K562 (cell line): ENCODE measurements at regions not wholly inside any gene's neighbourhood (a gene's known extent, or its start where the extent isn't known, plus 50 kb on each side); places are given as distances from the start of the nearest gene placed in this dataset.

Experiments used
- ATAC-seq: fragments of 200-7000 bp; cut with Tn5 transposase; 3 replicates; pipeline ENCODE4 v1.9.1; 2020; ENCODE audit warnings: moderate library complexity
- BruUV-seq: library from RNA; stranded (reverse); fragments of 400-500 nt; replicated peaks from 2 replicates; lab custom pipeline; 2021; lab: Mats Ljungman, UMichigan
- CTCF ChIA-PET: fragments of 300-600 bp; formaldehyde crosslinking; extraction: SDS; loops from one replicate; lab custom pipeline; 2021; ENCODE audit warnings: low intra/inter-chr PET ratio; lab: Yijun Ruan, JAX
- POLR2A ChIA-PET: fragments of 300-600, 350-650 bp; sonication (Branson Sonifier 250); formaldehyde crosslinking; extraction: SDS; loops from one replicate; lab custom pipeline; 2021; ENCODE audit warnings: antibody characterized with exemption, inconsistent platforms; lab: Yijun Ruan, JAX
- DNase-seq, 4 experiments: peaks; one replicate each; pipeline versions ENCODE4 v3.0.0 to v3.0.0-alpha.2; 2011 to 2018; ENCODE audit warnings: low spot score in 3 of 4, mixed read lengths in 3 of 4; ENCODE audit errors: extremely low read depth in 1 of 4
- FAIRE-seq: peaks from 2 replicates; lab custom pipeline; 2011; peaks lifted over from hg19 to GRCh38; lab: Jason Lieb, UNC
- H2AFZ ChIP-seq: 2 replicates; pipeline ENCODE4 v1.6.0; 2011; ENCODE audit warnings: low read depth, low read length, control low read depth, inconsistent platforms
- H3K27ac ChIP-seq: fragments of 200-600 bp; 3 replicates; pipeline ENCODE4 v1.8.0; 2011; ENCODE audit warnings: low read depth, mild to moderate bottlenecking, control low read depth, inconsistent platforms, low read length, moderate library complexity, mixed read lengths; ENCODE audit errors: extremely low read depth
- H3K27me3 ChIP-seq, 2 experiments: fragments of 300-600 bp in 1 of 2; 2 replicates in 1 of 2; 3 replicates in 1 of 2; pipeline versions ENCODE4 v1.6.0 to v1.8.0; 2011; ENCODE audit warnings: inconsistent platforms in 2 of 2, low read length in 2 of 2, mild to moderate bottlenecking in 1 of 2, mixed read lengths in 1 of 2, moderate library complexity in 1 of 2; ENCODE audit not compliant: control insufficient read depth in 2 of 2, insufficient read depth in 2 of 2
- H3K36me3 ChIP-seq: fragments of 300-600 bp; 3 replicates; pipeline ENCODE4 v1.8.0; 2011; ENCODE audit warnings: mild to moderate bottlenecking, low read length, inconsistent platforms; ENCODE audit not compliant: control insufficient read depth, insufficient read depth
- H3K4me1 ChIP-seq, 2 experiments: fragments of 200-600 bp in 1 of 2; replicated peaks in 1 of 2; 2 replicates in 1 of 2; 3 replicates in 1 of 2; pipeline versions ENCODE4 v1.5.1 to v1.8.0; 2011; ENCODE audit warnings: inconsistent platforms in 2 of 2, low read length in 2 of 2, mild to moderate bottlenecking in 1 of 2, mixed read lengths in 1 of 2, moderate library complexity in 1 of 2; ENCODE audit not compliant: control insufficient read depth in 2 of 2, insufficient read depth in 2 of 2
- H3K4me2 ChIP-seq: 2 replicates; pipeline ENCODE4 v1.6.1; 2011; ENCODE audit warnings: low read length, control low read depth, inconsistent platforms, mixed read lengths; ENCODE audit not compliant: insufficient read depth
- H3K4me3 ChIP-seq: fragments of 200-600 bp; sonication (generic), shearing (Covaris generic); 2 replicates; pipeline ENCODE4 v1.5.1; 2016; ENCODE audit warnings: control low read depth, inconsistent platforms
- H3K79me2 ChIP-seq: fragments of 200-600 bp; 3 replicates; pipeline ENCODE4 v1.8.0; 2011; ENCODE audit warnings: low read length, inconsistent platforms; ENCODE audit not compliant: control insufficient read depth, insufficient read depth
- H3K9ac ChIP-seq, 2 experiments: 2 replicates each; pipeline versions ENCODE4 v1.6.0 to v1.6.1; 2011; ENCODE audit warnings: low read depth in 2 of 2, low read length in 2 of 2, control low read depth in 1 of 2, inconsistent platforms in 1 of 2, mild to moderate bottlenecking in 1 of 2, mixed read lengths in 1 of 2; ENCODE audit not compliant: insufficient read depth in 1 of 2
- H3K9me1 ChIP-seq: one replicate; pipeline ENCODE4 v1.6.0; 2011; ENCODE audit warnings: inconsistent platforms, mild to moderate bottlenecking, low read length, moderate library complexity; ENCODE audit not compliant: control insufficient read depth, insufficient read depth
- H3K9me3 ChIP-seq: replicated peaks from 2 replicates; pipeline ENCODE4 v1.5.1; 2011; ENCODE audit warnings: low read depth, low read length, inconsistent platforms; ENCODE audit not compliant: control insufficient read depth, insufficient read depth
- H4K20me1 ChIP-seq: replicated peaks from 2 replicates; pipeline ENCODE4 v1.6.1; 2011; ENCODE audit warnings: low read length, inconsistent platforms, mixed read lengths; ENCODE audit not compliant: control insufficient read depth, insufficient read depth
- BCL6 ChIP-seq: fragments of 250-450 bp; sonication (Bioruptor Pico); IDR thresholded peaks from 2 replicates; pipeline ENCODE4 v1.4.0; 2020
- C11orf30 ChIP-seq: fragments of 450-650 bp; IDR thresholded peaks from 2 replicates; pipeline ENCODE4 v1.6.1; 2016; ENCODE audit warnings: low read depth, mild to moderate bottlenecking
- CBFB ChIP-seq: sonication (generic); formaldehyde crosslinking; IDR thresholded peaks from 2 replicates; pipeline ENCODE4 v1.4.0; 2020; ENCODE audit warnings: mild to moderate bottlenecking, missing genetic modification reagents
- CHD4 ChIP-seq: fragments of 200-600 bp; sonication (generic); IDR thresholded peaks from 3 replicates; pipeline ENCODE4 v1.6.1; 2012; ENCODE audit warnings: low read depth, mild to moderate bottlenecking, mixed read lengths, low read length, inconsistent platforms; ENCODE audit not compliant: insufficient read depth, insufficient replicate concordance, poor library complexity, severe bottlenecking
- NR4A1 ChIP-seq, 2 experiments: fragments of 250-450 bp in 1 of 2; fragments of 450-650 bp in 1 of 2; sonication (Bioruptor Pico) in 1 of 2; IDR thresholded peaks; 2 replicates each; pipeline versions ENCODE4 v1.4.0 to v1.6.1; 2016 to 2020; ENCODE audit warnings: mild to moderate bottlenecking in 2 of 2, missing compliant biosample characterization in 1 of 2, missing genetic modification characterization in 1 of 2, moderate library complexity in 1 of 2
- POLR2AphosphoS2 ChIP-seq: IDR thresholded peaks from 2 replicates; pipeline ENCODE4 v1.6.1; 2012; ENCODE audit warnings: low read length, improper control_type of control experiment
- TCFL5 ChIP-seq: fragments of 250-450 bp; sonication (Bioruptor Pico); conservative IDR thresholded peaks from 2 replicates; pipeline ENCODE4 v1.6.1; 2021; ENCODE audit warnings: mild to moderate bottlenecking, moderate library complexity, matching md5 sums
- ZNF121 ChIP-seq: sonication (generic); formaldehyde crosslinking; conservative IDR thresholded peaks from 2 replicates; pipeline ENCODE4 v1.8.0; 2022; ENCODE audit warnings: missing genetic modification reagents
- ZNF316 ChIP-seq: fragments of 450-650 bp; IDR thresholded peaks from 2 replicates; pipeline ENCODE4 v1.6.1; 2016
- WGBS: fragments of 100-300 bp; shearing (Covaris generic); methylation state at CpG from one replicate; pipeline ENCODE4 v1.1.6; 2016; ENCODE audit warnings: low coverage, mixed read lengths; ENCODE audit not compliant: insufficient coverage; ENCODE audit errors: missing lambda C conversion rate; 5-methylcytosine and 5-hydroxymethylcytosine counted together
- in situ Hi-C: fragments of 300-500 bp; cut with MboI; formaldehyde crosslinking; loops from 4 replicates; pipeline ENCODE4 v1.15.0; 2018; ENCODE audit warnings: inconsistent platforms, mixed read lengths
- intact Hi-C: fragments of 100-400 bp; cut with micrococcal nuclease; formaldehyde crosslinking; loops from 2 replicates; pipeline ENCODE4 v1.14.2; 2022

- TF ChIP-seq BCL6 (CRISPR knock-in tag) (no peak), CBFB (CRISPR knock-in tag) (no peak)
Measured at GRCh38 chr5:11977904-11978303, 73.7 kb upstream of the CTNND2 start (continued).

DNA sequence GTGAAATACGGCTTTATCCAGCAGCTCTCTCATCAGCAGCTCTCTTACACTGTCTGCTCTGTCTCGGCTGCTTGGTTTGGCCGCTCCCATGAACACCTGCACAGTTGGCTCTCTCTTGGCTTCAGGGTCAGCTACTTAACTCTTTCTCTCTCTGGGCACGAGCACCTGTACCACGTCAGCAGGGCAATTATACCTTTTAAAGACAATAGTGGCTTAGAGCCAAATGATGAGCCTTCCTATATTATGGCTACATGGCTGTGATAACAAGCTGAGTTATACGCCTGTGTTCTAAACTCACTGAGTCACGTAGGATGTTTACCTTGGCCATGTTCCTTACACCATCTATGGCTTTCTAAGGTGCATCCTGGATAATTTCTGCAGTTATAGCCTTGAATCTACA lies 69.2 kb upstream of the CTNND2 start:
- H3K9me1 ChIP-seq: no peaks in the 10 kb centered on the region
- ChIA-PET POLR2A (no interaction called here), CTCF (no interaction called here)
- in situ Hi-C loops (no loop called here), intact Hi-C loops (no loop called here)
- H4K20me1 ChIP-seq: no peaks in the 10 kb centered on the region
- no peak for DNase-seq
- BruUV-seq: no TSS peak
- H3K27me3 ChIP-seq: no peaks in the 10 kb centered on the region
- no peak overlapping the region for H2AFZ ChIP-seq
- no peak overlapping the region for H3K4me2 ChIP-seq
- 3% methylated on average over 7 of the region's 7 CpGs for WGBS
- no peak for FAIRE-seq
- ATAC-seq: no peak
- H3K79me2 ChIP-seq: no peaks in the 10 kb centered on the region
- H3K27ac ChIP-seq: no peak overlapping the region
- TF ChIP-seq CHD4 (no peak), ZNF121 (no peak)
- no peak overlapping the region for H3K9ac ChIP-seq
- no peaks in the 10 kb centered on the region for H3K4me1 ChIP-seq
- no peaks in the 10 kb centered on the region for H3K36me3 ChIP-seq
- no peak overlapping the region for H3K4me3 ChIP-seq
- no peaks in the 10 kb centered on the region; the same call in 1 of the 2 replicates for H3K9me3 ChIP-seq

DNA sequence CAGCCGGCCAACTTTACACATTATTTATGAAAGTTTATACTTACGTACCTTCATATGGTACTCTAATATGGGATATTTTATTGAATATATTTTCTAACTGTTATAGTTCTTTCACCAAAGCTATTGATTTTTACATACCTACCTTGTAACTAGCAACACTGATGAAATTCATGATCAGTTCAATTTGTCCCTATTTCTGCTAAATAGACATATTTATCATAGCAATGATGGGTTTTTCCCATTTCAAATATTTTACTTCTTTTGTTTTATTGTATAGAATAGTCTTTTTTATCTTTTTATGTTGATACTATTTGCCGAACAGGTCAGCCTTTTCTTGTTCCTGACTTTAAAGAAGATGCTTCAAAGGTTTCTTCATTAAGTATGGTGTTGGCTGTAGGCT lies 59.0 kb upstream of the CTNND2 start:
- no peaks in the 10 kb centered on the region for H3K27me3 ChIP-seq
- BruUV-seq: no TSS peak
- TF ChIP-seq POLR2AphosphoS2 (no peak), ZNF316 (peak; percentile 34; the same call in 1 of the 2 replicates), C11orf30 (peak; percentile 12; the same call in 1 of the 2 replicates), TCFL5 (CRISPR knock-in tag) (no peak), NR4A1 (CRISPR knock-in tag; IDR thresholded peaks at IDR 0.05) (no peak), NR4A1 (tag; IDR thresholded peaks at IDR 0.05) (no peak)
- TF ChIP-seq, all 486 proteins: peak for 2
- no peak for ATAC-seq
- Histone ChIP-seq H3K36me3 (no peaks in the 10 kb centered on the region), H3K9ac (no peak overlapping the region), H3K4me3 (no peak overlapping the region), H3K4me1 (no peaks in the 10 kb centered on the region), H3K4me2 (no peak overlapping the region), H4K20me1 (no peaks in the 10 kb centered on the region), H3K79me2 (no peaks in the 10 kb centered on the region), H3K9me1 (no peaks in the 10 kb centered on the region), H3K9me3 (0 out of 2 replicates have a peak, but pooled peaks cover 1% of the 10 kb centered on the region), H3K27ac (no peak overlapping the region), H2AFZ (no peak overlapping the region)
- FAIRE-seq: no peak
- in situ Hi-C loops (no loop called here), intact Hi-C loops (no loop called here)
- 1% methylated on average over 3 of the region's 3 CpGs for WGBS
- ChIA-PET CTCF (no interaction called here), POLR2A (no interaction called here)
- no peak for DNase-seq
